Brain microvascular endothelial cell (primary cell): ENCODE measurements at regions not wholly inside any gene's neighbourhood (a gene's known extent, or its start where the extent isn't known, plus 50 kb on each side); places are given as distances from the start of the nearest gene placed in this dataset.

Experiments used
- DNase-seq: peaks from one replicate; pipeline ENCODE4 v3.0.0-alpha.2; 2020
- H3K27ac ChIP-seq: fragments of 250-450 bp; sonication (Bioruptor Pico); 2 replicates; pipeline ENCODE4 v1.5.1; 2020; ENCODE audit warnings: mild to moderate bottlenecking, moderate library complexity
- H3K27me3 ChIP-seq: fragments of 250-450 bp; sonication (Bioruptor Pico); replicated peaks from 2 replicates; pipeline ENCODE4 v1.5.1; 2020; ENCODE audit warnings: mild to moderate bottlenecking
- H3K36me3 ChIP-seq: fragments of 250-450 bp; sonication (Bioruptor Pico); replicated peaks from 2 replicates; pipeline ENCODE4 v1.5.1; 2020; ENCODE audit warnings: mild to moderate bottlenecking
- H3K4me3 ChIP-seq: 2 replicates; pipeline ENCODE4 v1.5.1; 2011; ENCODE audit warnings: low read depth, mild to moderate bottlenecking, control low read depth, low read length, moderate library complexity
- CTCF ChIP-seq: IDR thresholded peaks from 2 replicates; pipeline ENCODE4 v1.5.1; 2011; ENCODE audit warnings: low read depth, mild to moderate bottlenecking, moderate library complexity, low read length, control low read depth, inconsistent platforms; ENCODE audit errors: missing control alignments
- in situ Hi-C: cut with HindIII; loops from 2 replicates; pipeline ENCODE4 v1.10.0; 2017; ENCODE audit warnings: low sequenced_read_pairs, low pct_ligation_motif_present

- no peaks in the 10 kb centered on the region for H3K27me3 ChIP-seq
- no peak for TF ChIP-seq CTCF
- peak overlapping the region; percentile 91 for H3K27ac ChIP-seq
- H3K4me3 ChIP-seq, result no peak overlapping the region
- peaks cover 65% of the 10 kb centered on the region for H3K36me3 ChIP-seq
- in situ Hi-C loops, result no loop called here
- DNase-seq, result no peak
These were observed 113.6 kb upstream of the IPO9 start for GRCh38 chr1:201715351-201715750.

- no peak for DNase-seq
- no peak for TF ChIP-seq CTCF
- Histone ChIP-seq H3K27ac (peak overlapping the region; percentile 91), H3K36me3 (peaks cover 72% of the 10 kb centered on the region), H3K4me3 (no peak overlapping the region), H3K27me3 (no peaks in the 10 kb centered on the region)
- in situ Hi-C loops, result no loop called here
These were observed 112.9 kb upstream of the IPO9 start for GRCh38 chr1:201715801-201716741.

- DNase-seq, result no peak
- Histone ChIP-seq H3K4me3 (no peak overlapping the region), H3K36me3 (peaks cover 74% of the 10 kb centered on the region), H3K27me3 (no peaks in the 10 kb centered on the region), H3K27ac (no peak overlapping the region)
- TF ChIP-seq CTCF, result no peak
- in situ Hi-C loops, result no loop called here
These were observed 112.2 kb upstream of the IPO9 start for GRCh38 chr1:201716742-201717135.

GRCh38 chr1:201717286-201717685, 111.7 kb upstream of the IPO9 start:
- DNase-seq, result no peak
- Histone ChIP-seq H3K4me3 (no peak overlapping the region), H3K27me3 (no peaks in the 10 kb centered on the region), H3K27ac (no peak overlapping the region), H3K36me3 (peaks cover 75% of the 10 kb centered on the region)
- in situ Hi-C loops, result no loop called here
- TF ChIP-seq CTCF, result no peak

GRCh38 chr1:201718346-201719202, 110.4 kb upstream of the IPO9 start:
- in situ Hi-C loops, result no loop called here
- Histone ChIP-seq H3K36me3 (peaks cover 70% of the 10 kb centered on the region), H3K4me3 (no peak overlapping the region), H3K27ac (no peak overlapping the region), H3K27me3 (no peaks in the 10 kb centered on the region)
- DNase-seq, result no peak
- TF ChIP-seq CTCF, result no peak
